Posterior vena cava (tissue), 2 donors: ENCODE measurements at regions not wholly inside any gene's neighbourhood (a gene's known extent, or its start where the extent isn't known, plus 50 kb on each side); places are given as distances from the start of the nearest gene placed in this dataset.
"Not testable (repeated sequence)": the region's sequence is repeated elsewhere in the genome, so short reads cannot be mapped to it uniquely, and the experiment has no call there.

Experiments used
- DNase-seq: peaks from one replicate; pipeline ENCODE4 v3.0.0-alpha.2; 2020; ENCODE audit warnings: low spot score
- intact Hi-C, 2 donors: fragments of 100-400 bp; cut with DNase I; formaldehyde crosslinking; loops; one replicate each; pipeline versions ENCODE4 v1.14.1 to v1.14.2; 2022 to 2023
- donor health status: DM: yes; HTN: yes; CAD: no.
- donor health status: DM: yes; HTN: yes; CAD: no.

DNA sequence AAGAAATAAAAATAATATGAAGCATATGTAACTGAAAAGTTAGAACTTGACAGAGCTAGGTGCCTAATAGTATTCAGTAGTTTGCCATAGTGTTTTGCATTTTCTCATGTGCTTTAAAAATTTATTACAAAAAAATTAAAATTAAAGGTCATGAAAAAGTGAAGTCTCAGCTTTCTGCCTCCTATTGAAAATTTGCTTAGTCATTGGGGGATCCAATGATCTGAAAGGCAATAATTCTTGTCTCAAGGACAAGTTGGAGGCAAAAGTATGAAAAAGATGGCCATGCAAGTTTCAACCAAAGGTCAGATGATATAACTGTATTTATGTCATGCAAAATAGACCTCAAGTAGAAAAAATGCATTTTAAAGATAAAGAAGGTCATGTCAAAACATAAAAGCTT lies 140.7 kb downstream of the DUSP10 start:
- intact Hi-C loops = no loop called here
- no peak for DNase-seq

DNA sequence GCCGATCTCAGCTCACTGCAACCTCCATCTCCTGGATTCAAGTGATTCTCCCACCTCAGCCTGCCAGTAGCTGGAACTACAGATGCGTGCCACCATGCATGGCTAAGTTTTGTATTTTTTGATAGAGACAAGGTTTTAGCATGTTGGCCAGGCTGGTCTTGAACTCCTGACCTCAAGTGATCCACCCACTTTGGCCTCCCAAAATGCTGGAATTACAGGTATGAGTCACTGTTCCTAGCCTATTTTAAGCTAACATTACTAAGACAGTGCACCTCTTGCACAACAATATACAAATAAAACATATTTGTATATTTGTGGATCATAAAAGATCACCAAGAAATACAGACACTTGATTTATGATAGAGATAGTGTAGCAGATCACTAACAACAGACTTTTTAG lies 139.1 kb downstream of the DUSP10 start:
- intact Hi-C loops = no loop called here
- DNase-seq = no peak

DNA sequence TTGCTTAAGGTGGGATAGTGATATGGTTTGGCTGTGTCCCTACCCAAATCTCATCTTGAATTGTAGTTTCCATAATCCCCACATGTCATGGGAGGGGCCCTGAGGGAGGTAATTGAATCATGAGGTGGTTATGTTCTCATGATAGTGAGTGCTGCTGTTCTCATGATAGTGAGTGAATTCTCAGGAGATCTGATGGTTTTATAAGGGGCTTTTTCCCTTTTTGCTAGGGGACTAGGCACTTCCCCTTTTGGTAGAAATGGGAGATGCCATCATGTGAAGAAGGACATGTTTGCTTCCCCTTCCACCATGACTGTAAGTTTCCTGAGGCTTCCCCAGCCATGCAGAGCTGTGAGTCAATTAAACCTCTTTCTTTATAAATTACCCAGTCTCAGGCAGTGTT lies 137.5 kb downstream of the DUSP10 start:
- intact Hi-C loops, DNase-seq: not testable (repeated sequence)

DNA sequence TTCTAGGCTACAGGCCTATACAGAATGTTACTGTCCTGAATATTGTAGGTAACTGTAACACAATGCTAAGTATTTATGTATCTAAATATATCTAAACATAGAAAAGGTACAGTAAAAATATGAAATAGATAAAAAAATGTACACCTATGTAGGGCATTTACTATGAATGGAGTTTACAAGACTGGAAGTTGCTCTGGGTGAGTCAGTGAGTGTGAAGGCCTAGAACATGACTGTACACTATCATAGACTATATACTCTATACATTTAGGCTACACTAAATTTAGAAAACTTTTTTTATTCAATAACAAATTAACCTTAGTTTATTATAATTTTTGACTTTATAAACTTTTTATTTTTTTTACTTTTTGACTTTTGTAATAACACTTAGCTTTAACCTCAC lies 136.9 kb downstream of the DUSP10 start:
- intact Hi-C loops = no loop called here
- DNase-seq = no peak

DNA sequence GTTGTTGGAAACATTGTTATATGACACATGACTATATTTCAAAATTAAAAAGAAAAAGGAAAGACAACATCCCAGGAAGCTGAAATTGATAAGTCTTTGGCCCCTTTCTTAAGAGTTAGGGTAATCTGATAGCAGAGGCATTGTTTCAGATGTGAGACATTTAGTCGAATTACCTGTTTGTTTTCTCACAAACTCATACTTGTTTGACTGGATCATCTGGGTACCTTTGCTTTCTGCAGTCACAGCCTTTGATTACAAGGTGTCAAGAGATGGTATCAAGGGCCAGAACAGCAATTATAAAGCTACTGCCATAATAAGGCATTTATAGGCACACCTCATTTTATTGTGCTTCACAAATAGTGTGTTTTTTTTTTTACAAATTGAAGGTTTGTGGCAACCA lies 136.3 kb downstream of the DUSP10 start:
- intact Hi-C loops = no loop called here

DNA sequence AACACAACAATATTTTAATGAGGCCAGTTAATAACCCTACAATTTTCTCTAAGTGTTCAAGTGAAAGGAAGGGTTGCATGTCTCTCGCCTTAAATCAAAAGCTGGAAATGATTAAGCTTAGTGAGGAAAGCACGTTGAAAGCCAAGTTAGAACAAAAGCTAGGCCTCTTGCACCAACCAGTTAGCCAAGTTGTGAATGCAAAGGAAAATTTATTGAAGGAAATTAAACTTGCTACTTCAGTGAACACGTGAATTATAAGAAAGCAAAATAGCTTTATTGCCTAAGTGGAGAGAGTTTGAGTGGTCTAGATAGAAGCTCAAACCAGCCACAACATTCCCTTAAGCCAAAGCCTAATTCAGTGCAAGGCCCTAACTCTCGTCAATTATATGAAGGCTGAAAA lies 135.6 kb downstream of the DUSP10 start:
- no peak for DNase-seq
- intact Hi-C loops = no loop called here

More for the DNA sequence above, 136.3 kb downstream of the DUSP10 start:
- DNase-seq = no peak

DNA sequence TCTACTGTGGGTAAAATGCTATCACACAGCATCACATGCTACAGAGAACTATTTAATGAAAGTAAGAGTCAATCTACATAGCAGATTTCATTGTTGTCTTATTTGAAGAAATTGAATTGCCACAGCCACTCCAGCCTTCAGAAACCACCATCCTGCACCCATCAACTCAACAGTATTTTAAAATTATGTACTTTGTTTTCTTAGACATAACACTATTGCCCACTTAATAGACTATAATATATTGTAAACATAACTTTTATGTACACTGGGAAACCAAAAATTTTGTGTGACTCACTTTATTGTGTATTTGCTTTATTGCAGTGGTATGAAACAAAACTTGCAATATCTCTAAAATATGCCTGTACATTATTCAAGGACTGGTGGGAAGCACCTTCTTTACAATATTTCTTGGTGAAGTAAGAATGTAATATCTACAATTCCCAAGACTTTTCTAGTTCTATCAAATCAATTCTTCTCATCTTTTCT lies 133.0 kb downstream of the DUSP10 start:
- no peak for DNase-seq

DNA sequence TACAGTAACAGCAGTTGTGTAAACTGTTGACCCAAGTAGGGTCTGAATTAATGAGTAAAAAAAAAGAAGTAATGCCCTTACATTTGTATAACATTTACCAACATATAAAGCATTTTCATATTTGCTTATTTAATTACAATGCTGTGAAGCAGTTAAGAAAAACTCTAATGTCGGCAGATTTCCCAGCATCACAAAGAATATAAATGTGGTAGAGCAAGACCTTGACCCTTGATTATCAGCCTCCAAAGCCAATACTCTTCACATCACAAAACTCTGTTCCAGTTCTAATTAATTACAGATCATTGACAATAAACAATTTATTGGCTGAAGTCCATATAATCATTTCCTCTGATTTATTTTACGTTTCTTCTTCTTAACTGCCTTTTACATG lies 130.2 kb downstream of the DUSP10 start:
- no peak for DNase-seq
- intact Hi-C loops = no loop called here

More for the DNA sequence above, 133.0 kb downstream of the DUSP10 start:
- intact Hi-C loops = no loop called here

DNA sequence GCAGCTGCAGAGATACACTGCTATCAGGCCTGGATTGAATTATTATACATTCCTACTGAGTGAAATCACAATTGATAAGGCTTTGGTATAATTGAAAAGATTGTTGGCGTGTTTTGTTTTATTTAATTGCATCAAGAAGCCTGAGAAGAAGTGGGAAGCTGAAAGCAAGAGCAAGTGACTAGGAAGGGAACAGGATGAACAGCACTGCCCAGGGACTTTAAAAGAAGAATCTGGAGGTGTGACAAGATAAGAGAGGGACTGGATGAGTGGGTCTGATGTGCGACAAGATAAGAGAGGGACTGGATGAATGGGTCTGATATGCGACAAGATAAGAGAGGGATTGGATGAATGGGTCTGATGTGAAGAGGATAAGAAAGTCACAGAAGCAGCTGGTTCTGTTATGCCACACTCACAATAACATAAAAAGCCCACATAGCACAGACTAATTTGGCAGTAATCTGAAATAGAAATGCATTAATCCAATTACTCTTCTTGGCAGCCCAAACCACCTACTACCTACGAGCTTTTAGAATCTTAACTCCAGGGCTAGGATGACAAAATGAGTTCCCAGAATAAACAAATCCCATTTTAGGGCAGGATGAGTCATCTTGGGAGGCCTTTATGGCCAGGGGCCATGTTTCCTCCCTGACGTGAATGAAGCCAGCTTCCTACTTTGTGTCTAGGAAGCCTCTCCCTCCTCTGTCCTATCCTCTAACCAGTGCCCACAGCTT lies 129.7 kb downstream of the DUSP10 start:
- peak; percentile 88 for DNase-seq
- intact Hi-C loops = no loop called here

DNA sequence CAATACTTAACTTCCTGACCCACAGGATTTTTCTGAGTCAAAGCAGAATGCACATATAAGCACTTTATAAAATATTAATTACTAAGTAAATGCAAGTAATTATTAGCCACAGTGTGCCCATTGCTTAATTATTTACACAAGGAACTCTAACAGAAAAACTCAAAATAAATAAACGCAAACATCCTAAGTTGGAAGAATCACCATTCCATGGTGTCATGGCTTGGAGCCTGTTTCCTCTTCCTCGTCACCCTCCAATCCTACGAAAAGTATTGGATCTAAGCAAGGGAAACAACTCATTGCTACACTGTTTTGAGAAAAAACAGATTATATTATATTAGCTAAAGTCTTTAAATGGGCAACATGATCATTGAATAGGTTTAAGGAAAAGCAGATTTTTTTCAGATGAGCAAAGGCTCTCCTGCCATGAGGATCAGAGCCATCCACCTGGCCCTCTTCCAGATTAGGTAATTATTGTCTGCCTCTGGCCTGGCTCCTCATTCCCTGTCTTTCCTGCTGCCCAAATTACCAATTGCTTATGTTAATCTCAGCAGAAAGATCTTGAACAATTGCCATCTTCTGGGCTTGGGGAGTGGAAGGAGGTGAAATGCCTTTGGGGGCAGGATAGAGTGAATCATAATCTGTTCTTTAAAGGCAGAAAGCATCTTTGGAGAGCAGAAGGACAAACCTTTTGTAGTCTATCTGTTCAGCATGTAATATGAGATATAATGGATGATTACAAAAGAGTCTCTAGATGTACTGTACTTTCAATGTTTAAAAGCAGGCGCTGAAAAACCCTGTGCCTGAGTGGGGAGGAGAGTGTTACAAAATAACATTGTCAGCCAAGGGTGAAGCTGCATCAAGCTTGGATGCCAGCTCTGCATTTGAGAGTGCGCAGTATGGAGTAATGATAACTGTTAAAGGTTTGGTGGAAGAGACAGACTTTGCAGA lies 121.2 kb downstream of the DUSP10 start:
- intact Hi-C loops = no loop called here

DNA sequence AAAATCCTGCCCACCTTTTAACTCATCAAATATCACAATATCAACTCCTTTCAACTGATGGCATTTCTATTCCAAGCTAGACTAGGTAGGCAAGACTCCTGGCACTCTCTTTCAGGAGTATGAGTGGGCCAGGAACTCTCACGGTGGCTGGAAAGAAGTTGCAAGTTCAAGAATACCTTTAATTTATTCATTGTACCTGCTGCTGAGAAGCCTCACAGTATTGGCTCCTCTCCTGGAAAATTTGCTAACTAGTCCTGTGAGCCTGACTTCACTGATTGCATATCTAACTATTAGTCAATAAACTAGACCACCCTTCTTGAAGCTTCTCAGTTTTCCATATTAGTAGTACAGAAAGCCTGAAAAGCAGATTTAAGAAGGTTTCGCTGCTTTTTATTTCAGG lies 120.2 kb downstream of the DUSP10 start:
- intact Hi-C loops = no loop called here

More for the DNA sequence above, 121.2 kb downstream of the DUSP10 start:
- DNase-seq = no peak

DNA sequence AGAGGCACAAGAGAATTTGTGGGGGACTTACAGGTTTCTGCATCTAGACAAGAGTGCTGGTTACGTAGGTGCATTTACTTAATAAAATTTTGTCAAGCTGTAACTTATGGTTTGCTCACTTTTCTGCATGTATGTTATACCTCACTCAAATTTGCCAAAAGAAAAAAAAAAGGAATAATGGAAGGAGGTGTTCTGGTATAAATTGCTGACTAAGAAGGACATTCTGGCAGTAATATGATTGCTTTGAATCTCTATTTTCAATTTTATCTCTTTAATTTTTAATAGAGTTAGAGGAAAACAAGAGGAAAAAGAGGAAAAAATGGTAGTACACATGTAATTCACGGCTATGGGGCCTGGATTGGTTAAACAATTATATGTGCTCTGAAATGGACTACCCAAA lies 119.5 kb downstream of the DUSP10 start:
- DNase-seq = no peak
- intact Hi-C loops = no loop called here

More for the DNA sequence above, 120.2 kb downstream of the DUSP10 start:
- DNase-seq = no peak

DNA sequence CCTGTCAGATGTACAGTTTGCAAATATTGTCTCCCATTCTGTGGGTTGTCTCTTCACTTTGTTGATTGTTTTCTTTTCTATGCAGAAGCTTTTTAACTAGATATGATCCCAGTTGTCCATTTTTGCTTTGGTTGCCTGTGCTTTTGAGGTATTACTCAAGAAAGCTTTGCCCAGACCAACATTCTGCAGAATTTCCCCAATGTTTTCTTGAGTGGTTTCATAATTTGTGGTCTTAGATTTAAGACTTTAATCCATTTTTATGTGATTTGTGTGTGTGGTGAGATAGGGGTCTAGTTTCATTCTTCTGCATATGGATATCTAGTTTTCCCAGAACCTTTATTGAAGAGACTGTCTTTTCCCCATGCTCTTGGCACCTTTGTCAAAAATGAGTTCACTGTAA lies 116.9 kb downstream of the DUSP10 start:
- no peak for DNase-seq
- intact Hi-C loops = no loop called here

DNA sequence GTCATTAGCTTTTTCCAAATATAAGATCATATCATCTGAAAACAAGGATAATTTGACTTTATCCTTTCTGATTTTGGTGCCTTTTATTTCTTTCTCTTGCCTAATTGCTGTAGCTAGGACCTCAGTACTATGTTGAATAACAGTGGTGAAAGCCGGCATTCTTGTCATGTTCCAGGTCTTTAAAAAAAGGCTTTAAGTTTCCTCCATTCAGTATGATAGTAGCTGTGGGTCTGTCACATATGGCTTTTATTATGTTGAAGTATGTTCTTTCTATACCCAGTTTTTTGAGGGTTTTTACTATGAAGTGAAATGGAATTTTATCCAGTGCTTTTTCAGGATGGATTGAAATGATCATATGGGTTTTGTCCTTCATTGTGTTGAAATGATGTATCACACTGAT lies 115.8 kb downstream of the DUSP10 start:
- intact Hi-C loops = no loop called here
- no peak for DNase-seq

DNA sequence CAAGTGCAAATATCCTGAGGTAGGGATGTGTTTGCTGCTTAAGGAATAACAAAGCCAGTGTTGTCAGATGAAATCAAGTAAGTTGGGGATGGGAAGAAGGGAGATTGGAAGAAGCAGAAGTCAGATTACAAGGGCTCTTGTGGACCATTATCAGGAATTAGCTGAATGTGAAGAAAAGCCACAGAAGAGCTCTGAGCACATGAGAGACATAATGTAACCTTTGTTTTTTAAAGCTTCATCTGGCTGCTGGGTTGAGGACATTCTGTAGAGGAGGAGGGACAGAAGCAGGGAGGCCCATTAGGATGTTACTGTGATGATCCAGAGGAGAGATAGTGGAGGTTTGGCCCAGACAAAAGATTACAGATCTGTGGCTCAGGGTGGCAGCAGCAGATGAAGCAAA lies 111.7 kb downstream of the DUSP10 start:
- intact Hi-C loops = no loop called here
- DNase-seq = no peak

DNA sequence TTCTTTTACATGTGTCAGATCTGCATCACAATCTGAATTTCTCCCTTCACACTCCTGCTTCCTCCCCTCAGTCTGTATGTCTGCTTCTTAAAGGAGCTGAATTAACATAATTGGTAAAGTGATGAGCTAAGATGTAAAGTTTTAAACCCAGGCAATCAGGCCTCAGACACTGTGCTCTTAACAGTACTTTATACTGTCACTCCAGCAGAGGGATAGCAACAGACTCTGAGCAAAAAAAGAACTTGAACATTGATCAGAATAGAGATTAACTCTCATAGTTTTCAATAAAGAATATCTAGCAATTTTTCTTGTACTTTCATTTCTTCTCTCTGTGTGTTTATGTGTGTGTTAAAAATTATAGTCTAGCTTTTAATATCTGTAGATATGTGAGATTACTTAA lies 110.3 kb downstream of the DUSP10 start:
- intact Hi-C loops = no loop called here
- no peak for DNase-seq

DNA sequence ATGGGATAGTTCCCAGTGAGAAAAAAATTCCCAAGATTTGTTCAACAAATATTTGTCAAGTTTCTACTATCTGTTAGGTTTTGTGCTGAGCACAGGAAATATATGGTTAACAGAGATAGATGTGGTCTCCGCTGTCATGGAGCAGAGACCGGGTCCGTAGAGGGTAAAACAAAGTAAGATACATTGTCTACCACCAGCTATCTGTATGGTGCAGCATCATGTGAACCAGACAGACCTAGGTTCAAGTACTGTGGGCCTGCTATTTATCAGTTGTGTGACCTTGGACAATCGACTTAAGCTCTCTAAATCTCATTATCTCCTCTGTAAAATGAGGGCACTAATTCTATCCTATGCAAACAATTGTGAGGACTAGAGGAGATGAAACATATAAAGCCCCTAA lies 109.8 kb downstream of the DUSP10 start:
- intact Hi-C loops = no loop called here
- DNase-seq = no peak

DNA sequence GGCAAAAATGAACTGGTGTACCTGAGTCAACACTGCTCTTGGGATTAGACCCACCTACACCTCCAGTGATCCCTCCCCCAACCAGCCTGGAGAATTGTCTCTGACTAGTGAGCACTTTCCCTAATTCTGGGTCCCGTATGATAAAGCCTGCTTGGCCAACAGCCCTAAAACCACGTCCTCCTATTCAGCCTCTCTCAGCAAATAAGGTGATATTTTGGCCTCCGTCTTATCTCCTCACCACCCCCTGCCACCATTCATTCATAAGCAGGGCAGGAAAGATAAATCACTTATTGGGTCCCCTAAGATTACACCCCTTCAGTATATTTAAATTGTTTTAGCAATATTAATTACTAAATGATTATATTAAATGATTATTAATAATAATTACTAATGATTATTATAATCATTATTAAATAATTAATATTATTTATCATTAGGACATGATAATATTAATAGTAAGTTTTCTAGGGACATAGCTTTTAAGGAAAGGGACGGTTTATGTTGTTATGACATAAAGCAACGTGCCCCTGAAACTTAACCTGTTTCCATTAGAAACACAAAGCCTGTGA lies 108.0 kb downstream of the DUSP10 start:
- DNase-seq = no peak
- intact Hi-C loops = no loop called here

DNA sequence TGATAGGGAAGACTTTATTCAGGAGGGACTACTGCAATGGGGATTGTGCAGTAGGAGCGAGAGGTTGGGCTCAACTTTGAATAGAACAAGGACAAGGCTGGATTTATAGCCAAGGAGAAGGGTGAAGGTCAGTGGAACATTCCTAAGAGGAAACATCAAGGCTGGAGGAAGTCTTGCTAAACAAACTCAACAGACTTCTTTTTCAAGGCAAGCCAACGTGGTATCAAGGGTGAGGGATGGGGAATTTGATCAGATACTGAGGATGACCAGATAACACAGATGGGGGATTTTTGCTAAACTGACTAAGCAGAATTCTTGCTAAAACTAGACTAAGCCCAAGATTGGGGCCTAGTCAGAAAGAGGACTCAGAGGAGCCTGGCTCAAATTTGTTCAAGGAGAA lies 107.3 kb downstream of the DUSP10 start:
- intact Hi-C loops = no loop called here
- no peak for DNase-seq

DNA sequence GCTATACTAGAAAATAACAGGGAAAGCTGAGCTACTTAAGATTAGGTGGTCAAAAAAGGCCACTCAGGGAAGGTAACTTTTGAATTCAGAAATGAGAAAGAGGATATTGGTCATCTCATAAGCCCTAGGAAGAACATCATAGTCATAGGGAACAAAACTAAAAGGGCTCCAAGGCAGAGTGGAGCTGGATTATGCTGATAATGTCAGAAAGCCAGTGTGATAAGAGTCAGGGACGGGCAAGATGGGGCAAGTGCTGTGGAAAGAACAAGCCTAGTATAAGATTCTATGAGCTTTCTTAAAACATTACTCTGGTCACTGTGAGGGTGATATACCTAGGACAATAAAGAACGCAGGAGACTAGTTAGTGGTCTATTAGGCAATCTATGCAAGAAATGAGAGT lies 106.6 kb downstream of the DUSP10 start:
- DNase-seq = no peak
- intact Hi-C loops = no loop called here
